HFFc6 (cell line): ENCODE measurements at regions not wholly inside any gene's neighbourhood (a gene's known extent, or its start where the extent isn't known, plus 50 kb on each side); places are given as distances from the start of the nearest gene placed in this dataset.
A peak's percentile ranks its signal among the peaks of the same experiment; 100 is the strongest.

Experiments used
- DNase-seq: peaks from one replicate; pipeline ENCODE4 v3.0.0-alpha.2; 2018
- H3K27ac Mint-ChIP-seq: 2 replicates; pipeline ENCODE4 v1.8.0; 2020; ENCODE audit warnings: mild to moderate bottlenecking, mixed read lengths
- H3K27me3 Mint-ChIP-seq: 2 replicates; pipeline ENCODE4 v1.8.0; 2021; ENCODE audit warnings: mild to moderate bottlenecking, moderate library complexity, mixed read lengths; ENCODE audit not compliant: insufficient read depth
- H3K36me3 Mint-ChIP-seq: 2 replicates; pipeline ENCODE4 v1.8.0; 2021; ENCODE audit warnings: low read depth, mixed read lengths
- H3K4me1 Mint-ChIP-seq: 2 replicates; pipeline ENCODE4 v1.8.0; 2020; ENCODE audit warnings: low read depth, mixed read lengths
- H3K4me3 Mint-ChIP-seq: 2 replicates; pipeline ENCODE4 v1.8.0; 2020; ENCODE audit warnings: mild to moderate bottlenecking, moderate library complexity, mixed read lengths
- H3K9me3 Mint-ChIP-seq: 2 replicates; pipeline ENCODE4 v1.8.0; 2020; ENCODE audit warnings: mild to moderate bottlenecking, mixed read lengths
- CTCF ChIP-seq: fragments of 200-600 bp; sonication (generic); IDR thresholded peaks from 2 replicates; pipeline ENCODE4 v1.5.0; 2021; ENCODE audit warnings: antibody characterized with exemption, mild to moderate bottlenecking

DNA sequence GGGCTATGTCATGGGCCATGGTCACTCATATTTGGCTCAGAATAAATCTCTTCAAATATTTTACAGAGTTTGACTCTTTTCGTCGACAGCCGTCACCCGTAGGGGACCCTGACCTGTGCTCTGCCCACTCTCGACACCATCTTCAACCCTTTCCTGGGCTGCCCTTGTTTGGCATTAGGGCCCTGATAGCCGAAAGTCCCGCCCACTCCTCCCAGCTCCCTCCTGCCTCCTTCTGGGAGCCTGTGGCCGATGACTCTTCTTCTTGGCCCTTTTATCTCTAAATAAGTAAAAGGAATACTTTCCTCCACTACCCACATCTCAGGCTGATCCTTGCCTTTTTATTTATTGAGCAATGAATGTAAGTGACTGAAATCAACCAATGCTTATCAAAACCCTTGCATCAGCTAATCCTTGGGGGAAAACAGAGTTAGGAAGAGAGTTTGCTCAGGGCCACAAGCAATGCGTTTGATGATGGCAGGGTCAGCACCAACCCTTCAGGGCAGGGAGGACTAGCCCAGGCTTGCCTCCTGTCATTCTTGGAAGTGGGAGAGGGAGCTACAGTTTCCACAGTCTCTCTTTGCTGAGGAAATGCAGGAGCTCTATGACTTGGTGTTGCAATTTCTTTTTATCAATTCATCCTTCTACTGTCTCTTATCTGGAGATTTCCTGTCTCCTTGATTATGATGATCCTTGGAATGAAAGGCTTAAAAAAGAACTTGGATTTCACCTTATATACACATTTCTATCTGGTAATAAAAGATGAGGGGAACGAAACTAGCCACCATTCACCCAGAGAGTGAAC is 218.2 kb upstream of the PODXL start:
- H3K36me3 Mint-ChIP-seq: no peaks in the 10 kb centered on the region
- no peak overlapping the region for H3K4me3 Mint-ChIP-seq
- TF ChIP-seq CTCF: no peak
- no peak for DNase-seq
- H3K27me3 Mint-ChIP-seq: peaks cover 4% of the 10 kb centered on the region
- no peak overlapping the region for H3K27ac Mint-ChIP-seq
- no peaks in the 10 kb centered on the region for H3K9me3 Mint-ChIP-seq
- H3K4me1 Mint-ChIP-seq: peaks cover 6% of the 10 kb centered on the region; the same call in 1 of the 2 replicates

- no peak for DNase-seq
- H3K4me3 Mint-ChIP-seq: no peak overlapping the region
Observed at GRCh38 chr7:131773413-131773812, 217.0 kb upstream of the PODXL start.

DNA sequence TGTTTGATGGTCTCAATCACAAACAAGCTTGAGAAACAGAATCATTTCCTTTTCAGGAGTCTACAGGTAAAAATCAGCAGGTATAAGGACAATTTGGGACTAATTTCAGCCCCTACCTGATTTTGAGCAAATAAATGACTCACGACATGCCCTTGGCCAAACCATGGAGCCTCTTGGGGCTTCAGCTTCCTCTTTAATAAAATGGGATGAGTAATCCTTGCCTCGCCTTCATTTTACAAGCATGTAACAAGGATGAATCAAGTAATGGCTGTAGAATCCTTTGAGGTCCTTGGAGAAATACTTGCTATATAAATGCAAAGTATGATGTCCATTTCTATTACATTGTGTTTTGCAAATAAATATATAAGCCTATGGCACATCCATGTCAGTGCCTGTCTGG is 212.8 kb upstream of the PODXL start:
- Mint-ChIP-seq H3K36me3 (no peaks in the 10 kb centered on the region), H3K4me3 (no peak overlapping the region), H3K4me1 (peaks cover 7% of the 10 kb centered on the region), H3K9me3 (no peaks in the 10 kb centered on the region), H3K27me3 (peaks cover 16% of the 10 kb centered on the region; the same call in 1 of the 2 replicates), H3K27ac (no peak overlapping the region)
- peak; percentile 25 for DNase-seq
- no peak for TF ChIP-seq CTCF

More at GRCh38 chr7:131773413-131773812, 217.0 kb upstream of the PODXL start:
- Mint-ChIP-seq H3K27me3 (peaks cover 4% of the 10 kb centered on the region), H3K27ac (no peak overlapping the region), H3K4me1 (peaks cover 13% of the 10 kb centered on the region), H3K36me3 (no peaks in the 10 kb centered on the region), H3K9me3 (no peaks in the 10 kb centered on the region)
- no peak for TF ChIP-seq CTCF

GRCh38 chr7:131767591-131767990 is 211.2 kb upstream of the PODXL start:
- DNase-seq: no peak
- Mint-ChIP-seq H3K4me3 (no peak overlapping the region), H3K9me3 (no peaks in the 10 kb centered on the region), H3K4me1 (peaks cover 7% of the 10 kb centered on the region), H3K36me3 (no peaks in the 10 kb centered on the region), H3K27ac (no peak overlapping the region), H3K27me3 (peaks cover 21% of the 10 kb centered on the region)
- TF ChIP-seq CTCF: no peak

GRCh38 chr7:131765575-131765974 is 209.1 kb upstream of the PODXL start:
- H3K27ac Mint-ChIP-seq: no peak overlapping the region
- H3K9me3 Mint-ChIP-seq: no peaks in the 10 kb centered on the region
- no peak for TF ChIP-seq CTCF
- H3K4me1 Mint-ChIP-seq: peaks cover 7% of the 10 kb centered on the region
- no peak for DNase-seq
- H3K27me3 Mint-ChIP-seq: peaks cover 25% of the 10 kb centered on the region
- no peaks in the 10 kb centered on the region for H3K36me3 Mint-ChIP-seq
- no peak overlapping the region for H3K4me3 Mint-ChIP-seq
